NCI-H69 (cell line): ENCODE measurements at regions not wholly inside any gene's neighbourhood (a gene's known extent, or its start where the extent isn't known, plus 50 kb on each side); places are given as distances from the start of the nearest gene placed in this dataset.
A peak's percentile ranks its signal among the peaks of the same experiment; 100 is the strongest.
"Not testable (repeated sequence)": the region's sequence is repeated elsewhere in the genome, so short reads cannot be mapped to it uniquely, and the experiment has no call there.

Experiments
- DNase-seq: peaks from one replicate; lab custom pipeline; 2025; lab: John Stamatoyannopoulos, UW

- no peak for DNase-seq
Measured at GRCh38 chr21:35201799-35202198, 152.7 kb upstream of the RUNX1 start.

- DNase-seq = no peak
Measured at GRCh38 chr21:35201288-35201687, 152.2 kb upstream of the RUNX1 start.

GRCh38 chr21:35199733-35200015 lies 150.6 kb upstream of the RUNX1 start:
- no peak for DNase-seq

GRCh38 chr21:35198982-35199732 lies 150.1 kb upstream of the RUNX1 start:
- no peak for DNase-seq

- no peak for DNase-seq
Measured at GRCh38 chr21:35198565-35198964, 149.5 kb upstream of the RUNX1 start.

- DNase-seq = no peak
Measured at GRCh38 chr21:35197992-35198431, 148.9 kb upstream of the RUNX1 start.

- DNase-seq = no peak
Measured at GRCh38 chr21:35197191-35197590, 148.1 kb upstream of the RUNX1 start.

- no peak for DNase-seq
Measured at GRCh38 chr21:35196128-35196527, 147.0 kb upstream of the RUNX1 start.

GRCh38 chr21:35195232-35195631 lies 146.1 kb upstream of the RUNX1 start:
- no peak for DNase-seq

GRCh38 chr21:35191754-35192153 lies 142.7 kb upstream of the RUNX1 start:
- no peak for DNase-seq

- no peak for DNase-seq
Measured at GRCh38 chr21:35191128-35191527, 142.0 kb upstream of the RUNX1 start.

- peak; percentile 21 for DNase-seq
Measured at GRCh38 chr21:35190201-35190701, 141.1 kb upstream of the RUNX1 start.

- no peak for DNase-seq
Measured at GRCh38 chr21:35189077-35189863, 140.2 kb upstream of the RUNX1 start.

GRCh38 chr21:35183389-35183788 lies 134.3 kb upstream of the RUNX1 start:
- DNase-seq = not testable (repeated sequence)

GRCh38 chr21:35179990-35180540 lies 131.0 kb upstream of the RUNX1 start:
- DNase-seq = no peak

GRCh38 chr21:35178827-35179226 lies 129.7 kb upstream of the RUNX1 start:
- DNase-seq = no peak

GRCh38 chr21:35178098-35178497 lies 129.0 kb upstream of the RUNX1 start:
- no peak for DNase-seq

- no peak for DNase-seq
Measured at GRCh38 chr21:35172231-35172630, 123.1 kb upstream of the RUNX1 start.

- no peak for DNase-seq
Measured at GRCh38 chr21:35171385-35171784, 122.3 kb upstream of the RUNX1 start.

GRCh38 chr21:35170818-35171217 lies 121.7 kb upstream of the RUNX1 start:
- no peak for DNase-seq

GRCh38 chr21:35170244-35170643 lies 121.1 kb upstream of the RUNX1 start:
- no peak for DNase-seq

GRCh38 chr21:35169574-35169973 lies 120.5 kb upstream of the RUNX1 start:
- DNase-seq = no peak

- DNase-seq = no peak
Measured at GRCh38 chr21:35168735-35169134, 119.6 kb upstream of the RUNX1 start.
